HepG2 (cell line): ENCODE measurements at regions not wholly inside any gene's neighbourhood (a gene's known extent, or its start where the extent isn't known, plus 50 kb on each side); places are given as distances from the start of the nearest gene placed in this dataset.

Experiments
- HOXA7 ChIP-seq: sonication (generic); formaldehyde crosslinking; IDR thresholded peaks from 2 replicates; pipeline ENCODE4 v1.8.1; 2022; ENCODE audit warnings: mild to moderate bottlenecking, missing genetic modification reagents, moderate library complexity
- MEIS2 ChIP-seq: sonication (generic); formaldehyde crosslinking; IDR thresholded peaks from 2 replicates; pipeline ENCODE4 v1.9.0; 2021; ENCODE audit warnings: mild to moderate bottlenecking, missing genetic modification reagents
- NAIF1 ChIP-seq: sonication (generic); formaldehyde crosslinking; IDR thresholded peaks from 2 replicates; pipeline ENCODE4 v1.5.0; 2020; ENCODE audit warnings: mild to moderate bottlenecking, missing genetic modification reagents, borderline replicate concordance
- ZNF225 ChIP-seq: sonication (generic); formaldehyde crosslinking; IDR thresholded peaks from 2 replicates; pipeline ENCODE4 v1.4.0; 2020; ENCODE audit warnings: mild to moderate bottlenecking, missing genetic modification reagents

GRCh38 chr13:57326532-57326931 lies 159.5 kb downstream of the PRR20E start:
- TF ChIP-seq ZNF225 (CRISPR knock-in tag) (no peak), NAIF1 (CRISPR knock-in tag) (no peak), HOXA7 (CRISPR knock-in tag) (no peak), MEIS2 (no peak)
